RKO (cell line): ENCODE measurements at regions not wholly inside any gene's neighbourhood (a gene's known extent, or its start where the extent isn't known, plus 50 kb on each side); places are given as distances from the start of the nearest gene placed in this dataset.

ENCODE experiments used
- DNase-seq: peaks from one replicate; pipeline ENCODE4 v3.0.0-alpha.2; 2016; ENCODE audit warnings: low spot score

GRCh38 chr2:5990086-5990485 lies 297.9 kb downstream of the SOX11 start:
- no peak for DNase-seq

- no peak for DNase-seq
Observed at GRCh38 chr2:5991305-5991968, 299.3 kb downstream of the SOX11 start.

- no peak for DNase-seq
Observed at GRCh38 chr2:5995832-5996231, 303.6 kb downstream of the SOX11 start.

GRCh38 chr2:6008186-6008585 lies 316.0 kb downstream of the SOX11 start:
- DNase-seq = no peak

GRCh38 chr2:6008726-6009125 lies 316.5 kb downstream of the SOX11 start:
- DNase-seq = no peak

- DNase-seq = no peak
Observed at GRCh38 chr2:6010163-6010562, 318.0 kb downstream of the SOX11 start.

GRCh38 chr2:6011921-6012320 lies 319.7 kb downstream of the SOX11 start:
- DNase-seq = no peak

GRCh38 chr2:6017736-6018286 lies 325.6 kb downstream of the SOX11 start:
- DNase-seq = no peak

GRCh38 chr2:6024229-6024628 lies 332.0 kb downstream of the SOX11 start:
- no peak for DNase-seq

- DNase-seq = no peak
Observed at GRCh38 chr2:6024784-6025183, 332.6 kb downstream of the SOX11 start.

GRCh38 chr2:6025391-6025790 lies 333.2 kb downstream of the SOX11 start:
- no peak for DNase-seq

- no peak for DNase-seq
Observed at GRCh38 chr2:6027066-6027465, 334.9 kb downstream of the SOX11 start.

GRCh38 chr2:6031200-6031867 lies 339.1 kb downstream of the SOX11 start:
- no peak for DNase-seq

- no peak for DNase-seq
Observed at GRCh38 chr2:6036211-6036610, 344.0 kb downstream of the SOX11 start.

- no peak for DNase-seq
Observed at GRCh38 chr2:6043238-6043637, 351.1 kb downstream of the SOX11 start.

- no peak for DNase-seq
Observed at GRCh38 chr2:6052649-6053048, 360.5 kb downstream of the SOX11 start.

GRCh38 chr2:6053743-6054142 lies 361.6 kb downstream of the SOX11 start:
- no peak for DNase-seq

- no peak for DNase-seq
Observed at GRCh38 chr2:6054161-6054671, 362.0 kb downstream of the SOX11 start.

- DNase-seq = no peak
Observed at GRCh38 chr2:6060992-6061663, 368.9 kb downstream of the SOX11 start.

- no peak for DNase-seq
Observed at GRCh38 chr2:6064757-6065156, 372.6 kb downstream of the SOX11 start.

GRCh38 chr2:6065703-6066102 lies 373.5 kb downstream of the SOX11 start:
- no peak for DNase-seq

- DNase-seq = no peak
Observed at GRCh38 chr2:6067089-6067488, 374.9 kb downstream of the SOX11 start.

GRCh38 chr2:6067806-6068205 lies 375.6 kb downstream of the SOX11 start:
- no peak for DNase-seq
